Hepatocyte (in vitro differentiated cells): ENCODE measurements at regions not wholly inside any gene's neighbourhood (a gene's known extent, or its start where the extent isn't known, plus 50 kb on each side); places are given as distances from the start of the nearest gene placed in this dataset.
A peak's percentile ranks its signal among the peaks of the same experiment; 100 is the strongest.

Experiments used
- DNase-seq: peaks from one replicate; pipeline ENCODE4 v3.0.0-alpha.2; 2016; ENCODE audit warnings: low spot score
- H2AFZ ChIP-seq: fragments of 200-600 bp; sonication (generic); 2 replicates; pipeline ENCODE4 v1.6.0; 2016; ENCODE audit warnings: antibody characterized with exemption, mild to moderate bottlenecking
- H3K27ac ChIP-seq: fragments of 200-600 bp; sonication (generic); 2 replicates; pipeline ENCODE4 v1.5.1; 2016; ENCODE audit warnings: mild to moderate bottlenecking
- H3K27me3 ChIP-seq: fragments of 200-600 bp; sonication (generic); 2 replicates; pipeline ENCODE4 v1.6.1; 2016
- H3K36me3 ChIP-seq: fragments of 200-600 bp; sonication (generic); replicated peaks from 2 replicates; pipeline ENCODE4 v1.5.1; 2016; ENCODE audit warnings: low read depth; ENCODE audit not compliant: insufficient read depth
- H3K4me1 ChIP-seq: fragments of 200-600 bp; sonication (generic); 2 replicates; pipeline ENCODE4 v1.5.1; 2016; ENCODE audit warnings: mild to moderate bottlenecking, moderate library complexity; ENCODE audit not compliant: insufficient read depth
- H3K4me2 ChIP-seq: fragments of 200-600 bp; sonication (generic); 2 replicates; pipeline ENCODE4 v1.6.0; 2016
- H3K4me3 ChIP-seq: fragments of 200-600 bp; sonication (generic); 2 replicates; pipeline ENCODE4 v1.5.1; 2016; ENCODE audit warnings: mild to moderate bottlenecking
- H3K79me2 ChIP-seq: fragments of 200-600 bp; sonication (generic); 2 replicates; pipeline ENCODE4 v1.6.0; 2017; ENCODE audit warnings: mild to moderate bottlenecking
- H3K9me2 ChIP-seq: fragments of 200-600 bp; sonication (generic); replicated peaks from 2 replicates; pipeline ENCODE4 v1.6.0; 2017; ENCODE audit warnings: mild to moderate bottlenecking; ENCODE audit not compliant: insufficient read depth
- H3K9me3 ChIP-seq: fragments of 200-600 bp; sonication (generic); 2 replicates; pipeline ENCODE4 v1.5.1; 2016; ENCODE audit warnings: low read depth, mild to moderate bottlenecking
- H4K20me1 ChIP-seq: fragments of 200-600 bp; sonication (generic); 2 replicates; pipeline ENCODE4 v1.6.0; 2016; ENCODE audit warnings: mild to moderate bottlenecking; ENCODE audit not compliant: insufficient read depth, poor library complexity, severe bottlenecking
- CTCF ChIP-seq: fragments of 200-600 bp; sonication (generic); IDR thresholded peaks from 2 replicates; pipeline ENCODE4 v1.5.1; 2016; ENCODE audit warnings: antibody characterized with exemption, mild to moderate bottlenecking; ENCODE audit not compliant: poor library complexity
- EZH2 ChIP-seq: fragments of 200-600 bp; sonication (generic); IDR thresholded peaks from 2 replicates; pipeline ENCODE4 v1.6.1; 2016; ENCODE audit warnings: antibody characterized with exemption, mild to moderate bottlenecking, borderline replicate concordance
- EZH2phosphoT487 ChIP-seq: fragments of 200-600 bp; sonication (generic); IDR thresholded peaks from one replicate; pipeline ENCODE4 v1.6.1; 2018; ENCODE audit warnings: antibody characterized with exemption, mild to moderate bottlenecking, low read depth, moderate library complexity; ENCODE audit not compliant: unreplicated experiment, severe bottlenecking
- WGBS: methylation state at CpG from one replicate; pipeline ENCODE4 v1.1.6; 2016; ENCODE audit warnings: low lambda C conversion rate; ENCODE audit errors: missing lambda C conversion rate; 5-methylcytosine and 5-hydroxymethylcytosine counted together

- DNase-seq: peak; percentile 13
- 71% methylated on average over 4 of the region's 4 CpGs for WGBS
- no peak overlapping the region for H3K4me3 ChIP-seq
Measured at GRCh38 chr1:82110366-82111254, 309.9 kb downstream of the ADGRL2 start.

GRCh38 chr1:82108843-82109242, 308.1 kb downstream of the ADGRL2 start:
- DNase-seq: no peak
- H4K20me1 ChIP-seq: no peaks in the 10 kb centered on the region
- H3K4me1 ChIP-seq: no peaks in the 10 kb centered on the region
- no peak overlapping the region for H2AFZ ChIP-seq
- no peaks in the 10 kb centered on the region for H3K9me3 ChIP-seq
- no peak overlapping the region for H3K4me2 ChIP-seq
- H3K36me3 ChIP-seq: no peaks in the 10 kb centered on the region
- no peak overlapping the region for H3K27ac ChIP-seq
- no peaks in the 10 kb centered on the region for H3K9me2 ChIP-seq
- no peaks in the 10 kb centered on the region for H3K27me3 ChIP-seq
- TF ChIP-seq EZH2phosphoT487 (no peak), EZH2 (no peak), CTCF (no peak)
- H3K79me2 ChIP-seq: no peaks in the 10 kb centered on the region
- 60% methylated on average over 3 of the region's 3 CpGs for WGBS
- H3K4me3 ChIP-seq: no peak overlapping the region

More at GRCh38 chr1:82110366-82111254, 309.9 kb downstream of the ADGRL2 start:
- no peak for TF ChIP-seq EZH2phosphoT487
- TF ChIP-seq EZH2: no peak
- no peak for TF ChIP-seq CTCF
- Histone ChIP-seq H3K9me3 (no peaks in the 10 kb centered on the region), H3K4me1 (no peaks in the 10 kb centered on the region), H3K4me2 (no peak overlapping the region), H3K79me2 (no peaks in the 10 kb centered on the region), H3K27ac (no peak overlapping the region), H4K20me1 (no peaks in the 10 kb centered on the region), H3K27me3 (no peaks in the 10 kb centered on the region), H3K9me2 (no peaks in the 10 kb centered on the region), H3K36me3 (no peaks in the 10 kb centered on the region), H2AFZ (no peak overlapping the region)

GRCh38 chr1:82106672-82107071, 305.9 kb downstream of the ADGRL2 start:
- Histone ChIP-seq H3K27ac (no peak overlapping the region), H3K27me3 (no peaks in the 10 kb centered on the region), H3K9me2 (no peaks in the 10 kb centered on the region), H4K20me1 (no peaks in the 10 kb centered on the region), H3K79me2 (no peaks in the 10 kb centered on the region), H3K4me1 (no peaks in the 10 kb centered on the region), H3K4me3 (no peak overlapping the region), H2AFZ (no peak overlapping the region), H3K36me3 (no peaks in the 10 kb centered on the region), H3K9me3 (no peaks in the 10 kb centered on the region), H3K4me2 (no peak overlapping the region)
- 52% methylated on average over 1 of the region's 1 CpG for WGBS
- TF ChIP-seq EZH2: no peak
- no peak for TF ChIP-seq EZH2phosphoT487
- TF ChIP-seq CTCF: no peak
- no peak for DNase-seq
